ENCODE measurements at regions not wholly inside any gene's neighbourhood (a gene's known extent, or its start where the extent isn't known, plus 50 kb on each side); places are given as distances from the start of the nearest gene placed in this dataset.

DNA sequence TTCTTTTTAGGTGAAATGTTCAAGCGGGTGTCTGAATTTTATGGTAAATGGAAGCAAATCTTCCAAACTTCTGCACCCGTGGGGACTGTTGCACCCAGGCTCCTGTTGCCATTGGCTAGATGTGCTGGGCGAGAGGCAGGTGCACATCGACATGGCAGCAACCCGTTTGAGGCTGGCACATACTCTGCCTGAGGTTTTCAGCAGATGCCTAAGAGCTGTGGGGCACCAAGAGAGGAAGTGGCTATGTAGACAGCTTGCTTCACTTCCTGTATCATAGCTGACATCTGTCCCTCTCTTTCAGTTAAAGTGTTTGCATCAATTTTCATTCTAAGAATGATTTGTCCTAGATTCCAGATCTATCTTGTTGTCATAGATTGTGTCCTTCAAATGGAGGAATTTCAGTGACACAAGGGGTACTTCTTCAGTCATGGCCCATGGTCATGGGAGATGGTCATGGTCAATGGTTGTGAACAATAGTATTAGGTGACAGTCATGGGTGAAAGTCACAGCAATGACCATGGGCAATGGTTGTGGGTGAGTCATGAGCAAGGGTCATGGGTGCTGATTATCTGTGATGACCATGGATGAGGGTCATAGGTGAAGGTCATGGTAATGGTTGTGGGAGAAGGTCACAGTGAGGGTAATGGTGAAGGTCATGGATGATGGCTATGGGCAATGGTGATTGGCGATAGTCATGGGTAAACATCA lies 115.1 kb upstream of the IRX4 start:
- Histone ChIP-seq H3K4me1 (replicated peaks) (no peaks in the 10 kb centered on the region), H3K27me3 (replicated peaks; ENCODE audit: insufficient read depth) (no peaks in the 10 kb centered on the region), H3K27ac (no peak overlapping the region), H3K9me3 (no peaks in the 10 kb centered on the region), H3K4me3 (no peak overlapping the region), H3K36me3 (no peaks in the 10 kb centered on the region)
- intact Hi-C loops (cut with DNase I): no loop called here
- WGBS: 86% methylated on average over 6 of the region's 6 CpGs
- TF ChIP-seq POLR2AphosphoS5 (IDR thresholded peaks at IDR 0.05): no peak
- DNase-seq (ENCODE audit: low spot score): no peak

DNA sequence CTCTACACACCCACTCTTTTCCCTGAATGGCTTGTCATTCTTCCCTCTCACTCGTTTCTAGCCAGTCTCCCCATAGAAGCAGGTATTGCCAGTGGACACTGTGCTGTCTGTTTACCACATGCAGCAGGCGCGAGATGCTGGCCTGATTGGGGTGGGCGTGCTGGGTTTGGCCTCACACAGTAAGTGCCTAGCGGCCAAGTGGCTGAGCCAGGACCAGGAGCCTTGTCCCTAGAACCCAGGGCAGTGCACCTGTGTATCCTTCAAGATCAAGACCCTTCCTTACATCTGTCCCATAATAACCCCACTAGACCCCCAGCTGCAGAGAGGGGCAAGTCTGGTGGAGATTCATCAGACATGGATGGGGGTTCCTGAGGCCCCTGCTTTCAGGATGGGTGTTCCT lies 112.8 kb upstream of the IRX4 start:
- no peak for DNase-seq (ENCODE audit: low spot score)
- Histone ChIP-seq H3K9me3 (no peaks in the 10 kb centered on the region), H3K4me1 (replicated peaks) (no peaks in the 10 kb centered on the region), H3K4me3 (no peak overlapping the region), H3K27ac (no peak overlapping the region), H3K27me3 (replicated peaks; ENCODE audit: insufficient read depth) (no peaks in the 10 kb centered on the region), H3K36me3 (no peaks in the 10 kb centered on the region)
- WGBS: 77% methylated on average over 5 of the region's 5 CpGs
- TF ChIP-seq CTCF (IDR thresholded peaks at IDR 0.05) (no peak), POLR2AphosphoS5 (IDR thresholded peaks at IDR 0.05) (no peak), POLR2A (IDR thresholded peaks at IDR 0.05) (no peak)
- intact Hi-C loops (cut with DNase I): no loop called here

- no peak overlapping the region for H3K4me3 ChIP-seq
- DNase-seq (ENCODE audit: low spot score): no peak
- TF ChIP-seq POLR2AphosphoS5 (IDR thresholded peaks at IDR 0.05) (no peak), POLR2A (IDR thresholded peaks at IDR 0.05) (no peak), CTCF (IDR thresholded peaks at IDR 0.05) (no peak)
- no peaks in the 10 kb centered on the region for H3K27me3 ChIP-seq (replicated peaks; ENCODE audit: insufficient read depth)
- H3K9me3 ChIP-seq: no peaks in the 10 kb centered on the region
- no peak overlapping the region for H3K27ac ChIP-seq
- 89% methylated on average over 5 of the region's 5 CpGs for WGBS
- no peaks in the 10 kb centered on the region for H3K4me1 ChIP-seq (replicated peaks)
- no peaks in the 10 kb centered on the region for H3K36me3 ChIP-seq
- intact Hi-C loops (cut with DNase I): no loop called here
Observed at GRCh38 chr5:1987471-1987870, 104.7 kb upstream of the IRX4 start.

DNA sequence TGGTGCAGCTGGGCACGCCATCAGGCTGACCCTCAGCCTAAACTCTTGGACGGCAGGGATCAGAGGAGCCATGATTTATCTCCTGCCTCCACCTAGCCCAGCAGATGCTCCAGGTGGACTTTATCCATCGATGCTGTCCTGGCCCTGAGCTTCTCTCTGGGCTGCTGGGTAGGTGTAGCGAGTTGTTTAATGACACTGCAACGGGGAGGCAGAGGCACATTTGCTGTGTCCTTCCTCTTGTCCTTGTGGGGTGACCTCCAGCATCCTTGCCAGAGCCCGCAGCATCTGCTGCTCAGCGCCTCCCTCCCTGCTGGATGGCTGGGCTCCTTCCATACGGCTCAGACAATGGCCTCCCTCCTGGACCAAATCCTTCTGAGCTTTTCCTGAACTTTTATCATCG lies 103.1 kb upstream of the IRX4 start:
- Histone ChIP-seq H3K4me1 (replicated peaks) (no peaks in the 10 kb centered on the region), H3K4me3 (no peak overlapping the region), H3K27ac (no peak overlapping the region), H3K27me3 (replicated peaks; ENCODE audit: insufficient read depth) (no peaks in the 10 kb centered on the region), H3K36me3 (no peaks in the 10 kb centered on the region), H3K9me3 (no peaks in the 10 kb centered on the region)
- no peak for DNase-seq (ENCODE audit: low spot score)
- TF ChIP-seq POLR2A (IDR thresholded peaks at IDR 0.05): no peak
- no peak for TF ChIP-seq CTCF (IDR thresholded peaks at IDR 0.05)
- TF ChIP-seq POLR2AphosphoS5 (IDR thresholded peaks at IDR 0.05): no peak
- WGBS: 88% methylated on average over 9 of the region's 9 CpGs
- intact Hi-C loops (cut with DNase I): no loop called here

DNA sequence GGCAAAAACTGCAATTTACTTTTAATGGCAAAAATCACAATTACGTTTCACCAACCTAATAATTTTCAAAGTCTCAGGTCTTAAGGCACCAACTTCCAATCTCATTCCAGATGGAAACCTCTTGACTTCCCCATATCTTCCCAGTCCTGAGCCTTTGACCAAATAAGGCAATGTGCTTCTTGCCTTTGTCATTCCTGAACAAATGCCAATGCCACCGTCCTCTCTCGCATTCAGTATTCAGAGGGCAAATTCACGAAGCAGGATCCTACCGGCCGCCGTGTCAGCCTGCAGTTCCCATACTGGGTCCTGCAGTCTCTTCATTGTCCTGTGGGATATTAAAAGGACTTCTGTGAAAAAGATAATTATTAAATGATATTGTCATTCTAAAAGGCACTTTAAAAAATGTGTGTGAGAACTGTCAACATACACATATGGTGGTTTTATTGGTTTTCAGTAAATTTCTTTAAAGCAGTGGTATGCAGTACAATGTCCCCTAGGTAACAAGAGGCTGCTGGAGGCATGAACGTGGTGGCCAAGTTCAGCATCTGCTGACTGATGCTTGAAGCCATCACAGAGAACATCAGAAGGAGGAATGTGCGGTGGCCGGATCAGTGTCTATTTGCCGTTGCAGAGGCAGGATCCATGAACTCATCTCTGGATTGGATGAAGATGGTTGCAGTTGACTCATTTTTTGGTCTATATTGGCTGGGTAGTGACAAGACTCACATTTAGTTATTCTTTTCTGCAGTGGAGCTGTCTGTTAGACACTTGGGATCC lies 101.4 kb upstream of the IRX4 start:
- 85% methylated on average over 11 of the region's 11 CpGs for WGBS
- Histone ChIP-seq H3K4me1 (replicated peaks) (no peaks in the 10 kb centered on the region), H3K36me3 (no peaks in the 10 kb centered on the region), H3K9me3 (no peaks in the 10 kb centered on the region), H3K27ac (no peak overlapping the region), H3K27me3 (replicated peaks; ENCODE audit: insufficient read depth) (no peaks in the 10 kb centered on the region), H3K4me3 (no peak overlapping the region)
- no peak for TF ChIP-seq POLR2A (IDR thresholded peaks at IDR 0.05)
- no peak for TF ChIP-seq CTCF (IDR thresholded peaks at IDR 0.05)
- no peak for TF ChIP-seq POLR2AphosphoS5 (IDR thresholded peaks at IDR 0.05)
- no peak for DNase-seq (ENCODE audit: low spot score)
- intact Hi-C loops (cut with DNase I): no loop called here
